ENCODE measurements at regions not wholly inside any gene's neighbourhood (a gene's known extent, or its start where the extent isn't known, plus 50 kb on each side); places are given as distances from the start of the nearest gene placed in this dataset.

DNA sequence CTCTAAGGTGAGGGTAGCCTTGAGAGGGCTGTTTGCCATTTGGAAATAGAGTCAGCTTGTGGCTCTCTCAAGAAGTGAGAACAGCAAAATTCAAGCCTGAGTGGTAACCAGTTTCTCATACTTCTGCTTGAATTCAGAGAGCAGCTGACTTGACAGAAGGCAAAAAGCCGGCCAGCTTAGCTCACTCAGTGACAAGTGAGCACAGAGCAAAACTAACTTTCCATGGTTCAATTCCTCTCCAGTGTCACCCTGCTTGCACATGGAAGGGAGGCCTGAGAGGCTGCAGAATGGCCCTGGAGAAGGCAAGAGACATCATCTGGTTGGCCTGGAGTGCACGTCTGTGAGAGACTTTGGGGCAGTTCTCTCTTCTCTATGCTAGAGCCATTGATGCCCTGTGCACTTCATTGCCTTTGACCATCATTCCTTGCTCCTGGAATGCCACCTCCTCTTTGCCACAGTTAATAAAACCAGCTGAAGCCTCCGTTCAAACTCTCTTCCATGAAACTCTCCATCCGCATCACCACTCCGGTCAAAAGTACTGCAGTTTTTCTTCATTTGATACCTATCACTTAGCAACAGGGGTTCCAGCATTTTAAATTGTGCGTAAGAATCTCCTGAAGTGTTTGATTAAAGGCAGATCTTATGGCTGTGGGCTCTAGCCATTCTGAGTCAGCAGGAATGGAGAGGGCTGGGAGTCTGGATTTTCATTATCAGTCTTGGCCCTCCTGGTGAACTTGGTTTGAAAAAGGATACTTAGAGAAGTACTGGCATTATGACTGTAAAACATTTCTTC lies 69.8 kb upstream of the PIK3CG start:
- no peak for DNase-seq (ENCODE audit: low spot score)
- intact Hi-C loops (cut with DNase I) = loop anchor here (5.0 to 10.0 kb wide), 2 partner anchors 47 to 150 kb away; no protein-coding TSS in a partner anchor

DNA sequence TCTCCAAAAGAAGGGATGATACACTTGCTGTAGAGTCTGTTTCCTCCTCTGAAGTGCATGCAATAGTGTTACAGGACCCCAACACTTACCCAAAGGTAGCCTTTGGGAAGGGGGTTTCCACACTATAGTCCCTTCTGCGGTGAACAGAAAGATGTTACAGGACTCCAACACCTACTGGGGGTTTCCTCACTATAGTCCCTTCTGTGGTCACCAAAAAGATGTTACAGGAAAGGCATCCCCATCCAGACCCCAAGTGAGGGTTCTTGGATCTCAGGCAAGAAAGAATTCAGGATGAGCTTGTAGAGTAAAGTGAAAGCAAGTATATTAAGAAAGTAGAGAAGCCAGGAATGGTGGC lies 69.2 kb upstream of the PIK3CG start:
- intact Hi-C loops (cut with DNase I) = loop anchor here (5.0 to 10.0 kb wide), 2 partner anchors 46 to 149 kb away; no protein-coding TSS in a partner anchor

GRCh38 chr7:106797937-106798336 lies 67.1 kb upstream of the PIK3CG start:
- no peak for DNase-seq (ENCODE audit: low spot score)
- intact Hi-C loops (cut with DNase I) = loop anchor here (5.0 to 10.0 kb wide), 2 partner anchors 44 to 147 kb away; no protein-coding TSS in a partner anchor

More for the DNA sequence above, 69.2 kb upstream of the PIK3CG start:
- no peak for DNase-seq (ENCODE audit: low spot score)

GRCh38 chr7:106802589-106802988 lies 62.5 kb upstream of the PIK3CG start:
- no peak for DNase-seq (ENCODE audit: low spot score)
- intact Hi-C loops (cut with DNase I) = no loop called here

DNA sequence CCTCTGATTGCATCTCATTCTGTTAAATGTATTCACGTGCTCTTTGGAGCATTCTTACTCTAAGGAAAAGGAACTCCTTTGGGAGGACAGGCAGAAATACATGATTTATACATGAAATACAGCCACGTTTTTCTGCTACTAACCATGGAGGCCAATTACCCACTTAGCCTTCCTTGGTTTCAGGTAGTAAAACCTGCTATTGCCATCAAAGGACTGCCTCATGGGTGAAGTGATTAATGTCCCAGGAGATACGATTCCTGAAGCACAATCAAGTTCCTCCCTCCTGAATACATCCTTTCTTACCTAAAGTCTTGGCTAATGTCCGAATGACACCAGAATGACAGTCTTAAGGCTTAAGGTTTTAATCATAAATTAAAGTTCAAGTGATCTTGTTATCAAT lies 58.5 kb upstream of the PIK3CG start:
- no peak for DNase-seq (ENCODE audit: low spot score)
- intact Hi-C loops (cut with DNase I) = no loop called here

DNA sequence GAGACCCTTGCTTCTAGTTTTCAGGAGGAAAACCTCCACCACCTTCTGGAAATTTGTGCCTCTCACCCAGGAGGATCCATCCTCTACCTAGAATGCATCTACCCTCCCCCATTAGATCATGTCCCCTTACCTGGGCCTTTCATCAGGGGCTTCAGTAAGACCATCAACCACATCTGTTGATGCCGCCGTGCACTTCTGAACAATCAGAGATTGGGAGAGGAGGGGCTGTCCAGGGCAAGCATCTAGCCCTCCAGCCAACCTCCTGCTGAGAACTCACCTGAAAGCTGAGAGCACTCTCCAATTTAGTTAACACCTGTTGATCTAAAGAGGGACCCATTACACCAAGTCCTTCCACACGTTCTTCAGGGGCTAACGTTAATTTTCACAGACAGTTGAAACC lies 57.6 kb upstream of the PIK3CG start:
- intact Hi-C loops (cut with DNase I) = no loop called here

GRCh38 chr7:106808967-106809635 lies 56.0 kb upstream of the PIK3CG start:
- intact Hi-C loops (cut with DNase I) = no loop called here
- DNase-seq (ENCODE audit: low spot score) = no peak

More for the DNA sequence above, 57.6 kb upstream of the PIK3CG start:
- no peak for DNase-seq (ENCODE audit: low spot score)

- DNase-seq (ENCODE audit: low spot score) = no peak
- intact Hi-C loops (cut with DNase I) = no loop called here
Measured at GRCh38 chr7:106811472-106811871, 53.6 kb upstream of the PIK3CG start.

GRCh38 chr7:106812027-106812643 lies 52.9 kb upstream of the PIK3CG start:
- no peak for DNase-seq (ENCODE audit: low spot score)
- intact Hi-C loops (cut with DNase I) = no loop called here

- DNase-seq (ENCODE audit: low spot score) = no peak
Measured at GRCh38 chr7:106813705-106814305, 51.3 kb upstream of the PIK3CG start.

DNA sequence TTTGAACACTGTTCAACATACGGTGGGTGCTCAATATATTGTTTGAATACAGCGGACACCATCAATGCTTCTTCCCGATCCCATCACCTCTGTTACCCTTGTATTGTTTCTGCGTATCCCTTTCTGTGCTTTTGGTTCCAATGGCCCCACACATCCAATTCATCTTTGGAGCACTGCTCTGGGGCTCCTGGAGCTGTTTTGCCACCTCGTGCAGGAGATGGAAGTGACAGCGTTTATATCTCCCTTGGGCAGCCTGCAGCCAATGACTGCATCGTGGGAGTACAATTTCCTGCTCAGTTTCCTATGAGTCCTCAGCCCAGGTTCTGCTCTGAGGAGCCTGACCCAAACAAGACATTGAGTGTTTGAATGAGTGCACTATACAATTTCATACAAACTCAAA lies 50.2 kb upstream of the PIK3CG start:
- DNase-seq (ENCODE audit: low spot score) = no peak
- intact Hi-C loops (cut with DNase I) = no loop called here

More at GRCh38 chr7:106813705-106814305, 51.3 kb upstream of the PIK3CG start:
- intact Hi-C loops (cut with DNase I) = no loop called here
